ENCODE measurements at regions not wholly inside any gene's neighbourhood (a gene's known extent, or its start where the extent isn't known, plus 50 kb on each side); places are given as distances from the start of the nearest gene placed in this dataset.

DNA sequence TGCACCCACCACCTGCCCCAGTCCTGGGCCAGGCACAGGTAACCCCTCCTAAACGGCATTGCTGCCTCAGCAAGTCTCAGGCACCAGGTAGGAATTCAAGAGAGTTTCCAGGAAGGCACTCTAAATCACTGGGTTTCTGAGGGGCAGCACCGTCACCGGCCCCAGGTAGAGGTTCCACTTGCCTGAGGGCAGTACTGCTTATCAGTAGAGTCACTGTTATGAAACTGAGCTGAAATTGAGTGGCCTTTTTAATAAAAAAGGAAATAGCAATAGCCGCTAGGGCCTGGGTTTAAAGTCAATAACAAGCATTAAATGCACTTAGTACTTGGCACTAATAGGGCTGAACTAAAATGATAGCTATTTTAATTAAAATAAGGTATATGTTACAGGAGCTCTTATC is 653.7 kb downstream of the METTL4 start:
- no peak overlapping the region for H3K4me2 ChIP-seq (ENCODE audit: low read length)
- ChIA-PET CTCF (no interaction called here), RAD21 (ENCODE audit: low non-redundant PET in 1 of 2, low total read pairs in 2 of 2, uncharacterized antibody in 2 of 2, unreplicated experiment in 2 of 2) (no interaction called here), POLR2A (no interaction called here)
- H3K4me1 ChIP-seq (ENCODE audit: control insufficient read depth in 1 of 2, insufficient read depth in 2 of 2, low read length in 2 of 2) = no peaks in the 10 kb centered on the region
- H3K9me2 ChIP-seq (ENCODE audit: insufficient read depth) = no peaks in the 10 kb centered on the region
- ATAC-seq = no peak
- H3K4me3 ChIP-seq (replicated peaks in 1 of 2; ENCODE audit: low read depth in 1 of 2, low read length in 2 of 2) = no peak overlapping the region
- DNase-seq (ENCODE audit: low read depth, low spot score) = no peak
- H3K27me3 ChIP-seq (ENCODE audit: insufficient read depth, low read length) = no peaks in the 10 kb centered on the region
- no peak for TF ChIP-seq CEBPB (IDR thresholded peaks at IDR 0.05; ENCODE audit: low read depth)
- TF ChIP-seq, protein P1, sequence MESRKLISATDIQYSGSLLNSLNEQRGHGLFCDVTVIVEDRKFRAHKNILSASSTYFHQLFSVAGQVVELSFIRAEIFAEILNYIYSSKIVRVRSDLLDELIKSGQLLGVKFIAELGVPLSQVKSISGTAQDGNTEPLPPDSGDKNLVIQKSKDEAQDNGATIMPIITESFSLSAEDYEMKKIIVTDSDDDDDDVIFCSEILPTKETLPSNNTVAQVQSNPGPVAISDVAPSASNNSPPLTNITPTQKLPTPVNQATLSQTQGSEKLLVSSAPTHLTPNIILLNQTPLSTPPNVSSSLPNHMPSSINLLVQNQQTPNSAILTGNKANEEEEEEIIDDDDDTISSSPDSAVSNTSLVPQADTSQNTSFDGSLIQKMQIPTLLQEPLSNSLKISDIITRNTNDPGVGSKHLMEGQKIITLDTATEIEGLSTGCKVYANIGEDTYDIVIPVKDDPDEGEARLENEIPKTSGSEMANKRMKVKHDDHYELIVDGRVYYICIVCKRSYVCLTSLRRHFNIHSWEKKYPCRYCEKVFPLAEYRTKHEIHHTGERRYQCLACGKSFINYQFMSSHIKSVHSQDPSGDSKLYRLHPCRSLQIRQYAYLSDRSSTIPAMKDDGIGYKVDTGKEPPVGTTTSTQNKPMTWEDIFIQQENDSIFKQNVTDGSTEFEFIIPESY (IDR thresholded peaks at IDR 0.05; ENCODE audit: extremely low read depth, insufficient replicate concordance, low read length) = no peak
- TF ChIP-seq JUND (IDR thresholded peaks at IDR 0.05) = no peak
- TF ChIP-seq ZFX (IDR thresholded peaks at IDR 0.05) = no peak
- TF ChIP-seq EZH2 (IDR thresholded peaks at IDR 0.05) = no peak
- TF ChIP-seq, protein P2, sequence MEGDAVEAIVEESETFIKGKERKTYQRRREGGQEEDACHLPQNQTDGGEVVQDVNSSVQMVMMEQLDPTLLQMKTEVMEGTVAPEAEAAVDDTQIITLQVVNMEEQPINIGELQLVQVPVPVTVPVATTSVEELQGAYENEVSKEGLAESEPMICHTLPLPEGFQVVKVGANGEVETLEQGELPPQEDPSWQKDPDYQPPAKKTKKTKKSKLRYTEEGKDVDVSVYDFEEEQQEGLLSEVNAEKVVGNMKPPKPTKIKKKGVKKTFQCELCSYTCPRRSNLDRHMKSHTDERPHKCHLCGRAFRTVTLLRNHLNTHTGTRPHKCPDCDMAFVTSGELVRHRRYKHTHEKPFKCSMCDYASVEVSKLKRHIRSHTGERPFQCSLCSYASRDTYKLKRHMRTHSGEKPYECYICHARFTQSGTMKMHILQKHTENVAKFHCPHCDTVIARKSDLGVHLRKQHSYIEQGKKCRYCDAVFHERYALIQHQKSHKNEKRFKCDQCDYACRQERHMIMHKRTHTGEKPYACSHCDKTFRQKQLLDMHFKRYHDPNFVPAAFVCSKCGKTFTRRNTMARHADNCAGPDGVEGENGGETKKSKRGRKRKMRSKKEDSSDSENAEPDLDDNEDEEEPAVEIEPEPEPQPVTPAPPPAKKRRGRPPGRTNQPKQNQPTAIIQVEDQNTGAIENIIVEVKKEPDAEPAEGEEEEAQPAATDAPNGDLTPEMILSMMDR (IDR thresholded peaks at IDR 0.05 in 2 of 3, conservative IDR thresholded peaks at IDR 0.05 in 1 of 3; ENCODE audit: borderline replicate concordance in 1 of 3, insufficient read depth in 1 of 3, low read depth in 2 of 3, low read length in 2 of 3) = no peak
- TF ChIP-seq RAD21 (IDR thresholded peaks at IDR 0.05; ENCODE audit: low read depth) = no peak
- TF ChIP-seq POLR2A (IDR thresholded peaks at IDR 0.05; ENCODE audit: borderline replicate concordance, extremely low read depth, insufficient read depth, insufficient read length) = no peak
- no peak for TF ChIP-seq ZNF274 (IDR thresholded peaks at IDR 0.05; ENCODE audit: low read depth, low read length)
- no peak for TF ChIP-seq SP1 (IDR thresholded peaks at IDR 0.05; ENCODE audit: low read depth)
- TF ChIP-seq TCF7L2 (IDR thresholded peaks at IDR 0.05; ENCODE audit: borderline replicate concordance, extremely low read depth, insufficient read depth, insufficient read length) = no peak
- no peak for TF ChIP-seq SIN3A (IDR thresholded peaks at IDR 0.05; ENCODE audit: low read depth)
- TF ChIP-seq EGR1 (IDR thresholded peaks at IDR 0.05; ENCODE audit: low read depth) = no peak
- no peak for TF ChIP-seq SRF (IDR thresholded peaks at IDR 0.05; ENCODE audit: low read depth)
- TF ChIP-seq ELF1 (IDR thresholded peaks at IDR 0.05; ENCODE audit: borderline replicate concordance, low read depth) = no peak
- no peak for TF ChIP-seq CBX3 (IDR thresholded peaks at IDR 0.05; ENCODE audit: low read depth)
- TF ChIP-seq, protein P3, sequence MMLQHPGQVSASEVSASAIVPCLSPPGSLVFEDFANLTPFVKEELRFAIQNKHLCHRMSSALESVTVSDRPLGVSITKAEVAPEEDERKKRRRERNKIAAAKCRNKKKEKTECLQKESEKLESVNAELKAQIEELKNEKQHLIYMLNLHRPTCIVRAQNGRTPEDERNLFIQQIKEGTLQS (IDR thresholded peaks at IDR 0.05) = no peak
- no peak for TF ChIP-seq POLR2AphosphoS5 (IDR thresholded peaks at IDR 0.05; ENCODE audit: low read depth, low read length)
- TF ChIP-seq FOSL1 (IDR thresholded peaks at IDR 0.05; ENCODE audit: low read depth) = no peak
- H3K79me2 ChIP-seq (ENCODE audit: insufficient read depth, low read length) = no peaks in the 10 kb centered on the region
- H2AFZ ChIP-seq (ENCODE audit: low read depth, low read length, poor library complexity, severe bottlenecking) = no peak overlapping the region
- BruUV-seq (replicated peaks) = no TSS peak
- no peaks in the 10 kb centered on the region for H4K20me1 ChIP-seq (ENCODE audit: insufficient read depth)
- no peaks in the 10 kb centered on the region for H3K9me3 ChIP-seq (ENCODE audit: control insufficient read depth in 1 of 2, insufficient read depth in 1 of 2, low read depth in 1 of 2, low read length in 2 of 2)
- intact Hi-C loops (cut with micrococcal nuclease) = no loop called here
- no peak overlapping the region for H3K27ac ChIP-seq (ENCODE audit: low read depth, low read length)
- H3K36me3 ChIP-seq (ENCODE audit: control insufficient read depth in 1 of 2, insufficient read depth in 2 of 2, low read length in 2 of 2) = no peaks in the 10 kb centered on the region
- H3K9ac ChIP-seq (ENCODE audit: low read length) = no peak overlapping the region
